CD8-positive, alpha-beta memory T cell (primary cell): ENCODE measurements at regions not wholly inside any gene's neighbourhood (a gene's known extent, or its start where the extent isn't known, plus 50 kb on each side); places are given as distances from the start of the nearest gene placed in this dataset.

Experiments
- CTCF ChIA-PET: fragments of 350-600 bp; sonication (Branson Sonifier 250); formaldehyde crosslinking; loops from one replicate; lab custom pipeline; 2021; ENCODE audit warnings: antibody characterized with exemption; lab: Charles Lee
- POLR2A ChIA-PET: fragments of 350-600 bp; sonication (Branson Sonifier 250); formaldehyde crosslinking; loops from one replicate; lab custom pipeline; 2021; ENCODE audit warnings: antibody characterized with exemption; lab: Charles Lee
- DNase-seq, 5 donors: peaks; one replicate each; pipeline versions ENCODE4 v3.0.0 to v3.0.0-alpha.2; 2020 to 2022; ENCODE audit warnings: mixed read lengths in 1 of 5
- H3K27ac ChIP-seq: one replicate; pipeline ENCODE4 v1.7.0; 2013; ENCODE audit warnings: low read depth, mild to moderate bottlenecking, low read length, moderate library complexity
- H3K27me3 ChIP-seq: 2 replicates; pipeline ENCODE4 v1.7.0; 2013; ENCODE audit warnings: low read length, mild to moderate bottlenecking; ENCODE audit not compliant: insufficient read depth, poor library complexity, severe bottlenecking
- H3K36me3 ChIP-seq: 2 replicates; pipeline ENCODE4 v1.7.0; 2013; ENCODE audit warnings: mild to moderate bottlenecking, low read length, moderate library complexity; ENCODE audit not compliant: insufficient read depth
- H3K4me1 ChIP-seq: 2 replicates; pipeline ENCODE4 v1.7.0; 2013; ENCODE audit warnings: mild to moderate bottlenecking, low read length, moderate library complexity; ENCODE audit not compliant: insufficient read depth
- H3K4me3 ChIP-seq: 2 replicates; pipeline ENCODE4 v1.7.0; 2013; ENCODE audit warnings: mild to moderate bottlenecking, low read length
- H3K9me3 ChIP-seq: 2 replicates; pipeline ENCODE4 v1.7.0; 2013; ENCODE audit warnings: mild to moderate bottlenecking, low read length
- H3K27ac Mint-ChIP-seq, 8 donors: one replicate each; pipeline ENCODE4 v1.8.0; 2020 to 2021; ENCODE audit warnings: mixed read lengths in 8 of 8, mild to moderate bottlenecking in 6 of 8, inconsistent platforms in 3 of 8, moderate library complexity in 3 of 8
- H3K27me3 Mint-ChIP-seq, 2 donors: one replicate each; pipeline ENCODE4 v1.8.0; 2020 to 2021; ENCODE audit warnings: mixed read lengths in 2 of 2, mild to moderate bottlenecking in 1 of 2, moderate library complexity in 1 of 2
- H3K36me3 Mint-ChIP-seq, 3 donors: one replicate each; pipeline ENCODE4 v1.8.0; 2020 to 2021; ENCODE audit warnings: mixed read lengths in 3 of 3, inconsistent platforms in 1 of 3, mild to moderate bottlenecking in 1 of 3
- H3K4me1 Mint-ChIP-seq, 3 donors: one replicate each; pipeline ENCODE4 v1.8.0; 2020 to 2021; ENCODE audit warnings: mixed read lengths in 3 of 3, inconsistent platforms in 1 of 3, mild to moderate bottlenecking in 1 of 3
- H3K4me3 Mint-ChIP-seq, 7 donors: one replicate each; pipeline ENCODE4 v1.8.0; 2020 to 2021; ENCODE audit warnings: mixed read lengths in 7 of 7, mild to moderate bottlenecking in 6 of 7, moderate library complexity in 4 of 7, inconsistent platforms in 2 of 7
- H3K9me3 Mint-ChIP-seq, 5 donors: one replicate each; pipeline ENCODE4 v1.8.0; 2020 to 2022; ENCODE audit warnings: mixed read lengths in 5 of 5, mild to moderate bottlenecking in 3 of 5, moderate library complexity in 2 of 5, inconsistent platforms in 1 of 5

DNA sequence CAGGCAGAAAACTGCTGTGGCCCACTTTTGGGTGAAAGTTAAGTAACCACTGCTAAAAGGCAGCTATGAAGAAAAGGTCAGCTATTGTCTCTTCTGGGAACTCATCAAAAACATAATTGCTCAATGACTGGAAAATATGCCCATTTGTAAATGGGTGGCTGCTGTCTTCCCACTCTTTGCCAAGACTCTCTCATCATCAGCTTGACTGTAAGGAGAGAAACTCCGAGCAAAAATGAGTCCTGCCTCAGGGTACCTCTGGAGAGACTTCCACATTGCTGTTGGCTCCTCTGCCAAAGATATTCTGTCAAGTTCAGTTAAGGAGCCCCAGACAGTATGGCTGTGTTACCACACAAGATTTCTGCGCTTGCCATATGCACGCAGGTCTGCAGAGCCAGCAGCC, 138.7 kb downstream of the BBOX1 start:
- ChIA-PET POLR2A (no interaction called here), CTCF (no interaction called here)
- Mint-ChIP-seq H3K27ac (no peak overlapping the region), H3K4me1 (no peaks in the 10 kb centered on the region), H3K27me3 (peaks cover 3 to 5% of the 10 kb centered on the region in 2 donors), H3K4me3 (no peak overlapping the region), H3K36me3 (no peaks in the 10 kb centered on the region), H3K9me3 (peaks cover 0 to 3% (median 0%) of the 10 kb centered on the region in 5 donors)
- DNase-seq, result no peak
- H3K27me3 ChIP-seq, result no peaks in the 10 kb centered on the region
- no peak overlapping the region for H3K27ac ChIP-seq
- no peak overlapping the region for H3K4me3 ChIP-seq
- H3K36me3 ChIP-seq, result no peaks in the 10 kb centered on the region
- H3K9me3 ChIP-seq, result no peaks in the 10 kb centered on the region
- no peaks in the 10 kb centered on the region for H3K4me1 ChIP-seq

DNA sequence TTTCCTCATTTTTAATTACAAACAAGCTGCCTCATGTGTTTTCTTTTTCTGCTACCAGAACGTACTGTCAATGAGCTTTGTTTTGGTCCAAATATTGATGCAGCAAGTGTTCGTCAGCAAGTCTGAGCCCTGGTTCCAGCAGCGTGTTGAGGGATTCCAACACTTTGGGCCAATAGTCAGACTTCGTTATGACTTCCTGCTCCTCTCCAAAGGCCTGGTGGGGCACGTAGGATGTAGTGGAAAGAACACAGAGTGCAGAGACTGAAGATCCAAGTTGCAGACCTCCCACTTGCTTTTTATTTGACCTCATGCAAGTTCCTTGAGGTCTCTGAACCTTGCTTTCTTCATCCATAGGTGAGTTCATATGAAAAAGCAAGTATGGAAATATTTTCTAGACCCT, 138.2 kb downstream of the BBOX1 start:
- POLR2A ChIA-PET, result no interaction called here
- Histone ChIP-seq H3K4me1 (no peaks in the 10 kb centered on the region), H3K27me3 (no peaks in the 10 kb centered on the region), H3K27ac (no peak overlapping the region), H3K9me3 (no peaks in the 10 kb centered on the region), H3K36me3 (no peaks in the 10 kb centered on the region), H3K4me3 (no peak overlapping the region)
- DNase-seq, result no peak
- Mint-ChIP-seq H3K9me3 (peaks cover 0 to 3% (median 0%) of the 10 kb centered on the region in 5 donors), H3K36me3 (no peaks in the 10 kb centered on the region), H3K4me1 (no peaks in the 10 kb centered on the region), H3K27ac (no peak overlapping the region), H3K4me3 (no peak overlapping the region), H3K27me3 (peaks cover 3 to 5% of the 10 kb centered on the region in 2 donors)
- CTCF ChIA-PET, result no interaction called here
